ENCODE measurements at regions not wholly inside any gene's neighbourhood (a gene's known extent, or its start where the extent isn't known, plus 50 kb on each side); places are given as distances from the start of the nearest gene placed in this dataset.

GRCh38 chr2:134155134-134155533 is 98.7 kb upstream of the MGAT5 start:
- Histone ChIP-seq H3K4me3 (ENCODE audit: insufficient read depth, low read depth, low read length) (no peak overlapping the region), H2AFZ (replicated peaks; ENCODE audit: low read length, poor library complexity) (no peak overlapping the region), H2AK5ac (ENCODE audit: low read depth, low read length) (no peak overlapping the region), H3K27ac (ENCODE audit: insufficient read depth, low read length) (no peak overlapping the region), H3K4me2 (ENCODE audit: low read depth, low read length) (no peak overlapping the region), H3K9ac (ENCODE audit: low read depth, low read length) (no peak overlapping the region), H4K8ac (ENCODE audit: low read depth in 2 of 2, low read length in 2 of 2) (no peak overlapping the region), H2BK120ac (ENCODE audit: low read depth, low read length) (no peak overlapping the region), H3K4ac (ENCODE audit: low read depth, low read length) (no peak overlapping the region), H2BK20ac (ENCODE audit: low read depth, low read length) (no peak overlapping the region), H3K36me3 (ENCODE audit: control insufficient read depth, insufficient read depth, low read length) (peaks cover 20% of the 10 kb centered on the region), H3K79me1 (ENCODE audit: low read depth in 1 of 2, low read length in 2 of 2) (peaks cover 35 to 82% of the 10 kb centered on the region in 2 experiments), H2AK9ac (replicated peaks; ENCODE audit: low read depth, low read length, poor library complexity) (no peak overlapping the region), H2BK15ac (ENCODE audit: low read depth, low read length) (no peak overlapping the region), H2BK5ac (ENCODE audit: low read depth, low read length, poor library complexity, severe bottlenecking) (no peak overlapping the region), H3K9me3 (ENCODE audit: control insufficient read depth, insufficient read depth, low read length) (no peaks in the 10 kb centered on the region), H4K20me1 (ENCODE audit: insufficient read depth, low read length) (peaks cover 73% of the 10 kb centered on the region), H3K14ac (replicated peaks; ENCODE audit: low read depth, low read length) (no peak overlapping the region), H3K4me1 (ENCODE audit: control insufficient read depth, insufficient read depth, low read length) (peaks cover 5% of the 10 kb centered on the region; the same call in 1 of the 2 replicates), H3K23ac (ENCODE audit: low read depth, low read length) (no peak overlapping the region), H3K27me3 (ENCODE audit: control insufficient read depth, insufficient read depth, low read length) (no peaks in the 10 kb centered on the region), H4K91ac (ENCODE audit: insufficient read depth, low read depth, low read length) (no peak overlapping the region), H3K9me1 (ENCODE audit: insufficient read depth, low read length) (peaks cover 21% of the 10 kb centered on the region; the same call in 1 of the 2 replicates), H4K5ac (ENCODE audit: low read depth, low read length) (no peak overlapping the region), H3K18ac (ENCODE audit: low read depth, low read length) (no peak overlapping the region), H3K56ac (ENCODE audit: extremely low read depth, insufficient read depth, low read length) (no peak overlapping the region)
- TF ChIP-seq FOS (IDR thresholded peaks at IDR 0.05; ENCODE audit: low read depth, low read length) (no peak), ELK1 (IDR thresholded peaks at IDR 0.05; ENCODE audit: borderline replicate concordance, low read depth, low read length) (no peak), SMC3 (IDR thresholded peaks at IDR 0.05; ENCODE audit: low read depth, low read length) (no peak), BHLHE40 (IDR thresholded peaks at IDR 0.05; ENCODE audit: low read depth, low read length) (no peak), MXI1 (IDR thresholded peaks at IDR 0.05; ENCODE audit: borderline replicate concordance, low read depth, low read length) (no peak)
- DNase-seq, result no peak
- intact Hi-C loops (cut with micrococcal nuclease) (no loop called here), in situ Hi-C loops (cut with MboI; ENCODE audit: low sequenced_read_pairs) (no loop called here), dilution Hi-C loops (cut with HindIII; ENCODE audit: low sequenced_read_pairs, unreplicated experiment) (no loop called here)
- BruUV-seq (replicated peaks), result no TSS peak
- CTCF ChIA-PET, result no interaction called here
- ATAC-seq (ENCODE audit: low read depth), result no peak
- POLR2A ChIA-PET (ENCODE audit: unreplicated experiment), result no interaction called here
- 100% methylated on average over 2 of the region's 4 CpGs; no CpG with 5 or more reads in 1 of the 2 experiments for WGBS, 2 experiments (ENCODE audit: extremely low coverage in 2 of 2, insufficient read length in 1 of 2)
